Adrenal gland (tissue), 9 donors: ENCODE measurements at regions not wholly inside any gene's neighbourhood (a gene's known extent, or its start where the extent isn't known, plus 50 kb on each side); places are given as distances from the start of the nearest gene placed in this dataset.

ENCODE experiments used
- DNase-seq, 7 donors: peaks; one replicate each; pipeline ENCODE4 v3.0.0-alpha.2; 2019 to 2020
- H3K27ac ChIP-seq, 5 donors: fragments of 200-600 bp; sonication (generic) in 4 of 5; 1 replicate in 3 of 5; 2 replicates in 2 of 5; pipeline versions ENCODE4 v1.5.1 to v1.8.0; 2016 to 2020; ENCODE audit warnings: mild to moderate bottlenecking in 1 of 5
- H3K27me3 ChIP-seq: fragments of 200-600 bp; 2 replicates; pipeline ENCODE4 v1.8.0; 2021
- H3K36me3 ChIP-seq, 2 donors: fragments of 200-600 bp; replicated peaks in 1 of 2; 1 replicate in 1 of 2; 2 replicates in 1 of 2; pipeline versions ENCODE4 v1.5.1 to v1.8.0; 2018 to 2022
- H3K4me1 ChIP-seq, 2 donors: fragments of 200-600 bp; replicated peaks in 1 of 2; 1 replicate in 1 of 2; 2 replicates in 1 of 2; pipeline versions ENCODE4 v1.5.1 to v1.8.0; 2018 to 2021
- H3K4me3 ChIP-seq, 4 donors: fragments of 200-600 bp; sonication (generic) in 3 of 4; one replicate each; pipeline ENCODE4 v1.5.1; 2016 to 2018
- H3K9me3 ChIP-seq, 3 donors: fragments of 200-600 bp; sonication (generic) in 1 of 3; replicated peaks in 1 of 3; 1 replicate in 2 of 3; 2 replicates in 1 of 3; pipeline versions ENCODE4 v1.5.1 to v1.8.0; 2016 to 2021
- POLR2A ChIP-seq, 2 donors: fragments of 450-650 bp; IDR thresholded peaks; one replicate each; pipeline ENCODE4 v1.6.1; 2017; ENCODE audit warnings: antibody characterized with exemption in 2 of 2, mild to moderate bottlenecking in 2 of 2, moderate library complexity in 1 of 2
- WGBS, 4 donors: extraction: QIAGEN DNeasy Blood & Tissue Kit in 2 of 4; methylation state at CpG; one replicate each; pipeline versions ENCODE4 v1.1.5 to v1.1.7; 2013 to 2017; 5-methylcytosine and 5-hydroxymethylcytosine counted together
- intact Hi-C, 2 donors: fragments of 100-400 bp; cut with DNase I; formaldehyde crosslinking; loops; one replicate each; pipeline versions ENCODE4 v1.14.1 to v1.15.0; 2022 to 2023
- TF ChIP-seq, protein P1 (sequence below), 6 experiments: fragments of 450-650 bp in 4 of 6; fragments of 200-600 bp in 2 of 6; sonication (generic) in 1 of 6; IDR thresholded peaks; 1 replicate in 5 of 6; 2 replicates in 1 of 6; pipeline versions ENCODE4 v1.5.1 to v1.8.0; 2016 to 2021; ENCODE audit warnings: antibody characterized with exemption in 6 of 6, mild to moderate bottlenecking in 2 of 6, moderate library complexity in 1 of 6
- donor health status: healthy with polysubstance abuse.
- donor health status: Bipolar disorder and iron deficiency.
- donor health status: DM: yes; HTN: yes; CAD: no.
- donor health status: DM: no; HTN: no; CAD: no.
- donor health status: DM: no; HTN: no; CAD: no.

DNA sequence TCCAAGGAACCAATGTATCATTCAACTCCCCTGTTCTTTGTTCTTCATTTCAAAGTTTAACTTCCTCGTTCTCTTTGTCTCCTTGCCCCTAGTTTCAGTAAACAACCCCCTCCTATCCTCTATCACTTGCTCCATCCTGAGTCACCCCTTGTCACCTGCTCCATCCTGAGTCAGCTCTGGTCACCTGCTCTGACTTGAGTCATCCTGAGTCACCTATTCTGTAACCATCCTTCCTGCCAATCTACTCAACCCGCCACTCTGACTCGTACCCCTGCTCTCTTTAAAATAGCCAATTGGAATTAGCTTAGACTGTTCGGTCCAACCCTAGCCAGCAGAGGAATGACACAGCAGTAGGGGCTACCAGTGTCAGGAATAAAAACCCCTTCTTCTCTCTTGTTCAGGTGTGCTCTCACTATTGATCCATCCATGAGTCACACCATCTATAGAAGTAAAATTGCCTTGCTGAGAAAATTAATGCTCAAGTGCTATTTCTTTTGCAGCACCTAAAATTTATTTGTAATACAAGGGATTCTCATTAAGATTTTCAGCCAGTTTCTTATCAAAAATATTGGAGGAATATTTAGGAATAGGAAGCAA, 326.8 kb downstream of the AKAIN1 start:
- Histone ChIP-seq H3K4me1 (no peaks in the 10 kb centered on the region), H3K27ac (no peak overlapping the region), H3K9me3 (no peaks in the 10 kb centered on the region), H3K4me3 (no peak overlapping the region), H3K27me3 (no peaks in the 10 kb centered on the region), H3K36me3 (no peaks in the 10 kb centered on the region)
- intact Hi-C loops: no loop called here
- DNase-seq: no peak
- 68 to 83% (median 74%) methylated on average over 4 of the region's 4 CpGs for WGBS, 4 donors
- TF ChIP-seq, protein P1, sequence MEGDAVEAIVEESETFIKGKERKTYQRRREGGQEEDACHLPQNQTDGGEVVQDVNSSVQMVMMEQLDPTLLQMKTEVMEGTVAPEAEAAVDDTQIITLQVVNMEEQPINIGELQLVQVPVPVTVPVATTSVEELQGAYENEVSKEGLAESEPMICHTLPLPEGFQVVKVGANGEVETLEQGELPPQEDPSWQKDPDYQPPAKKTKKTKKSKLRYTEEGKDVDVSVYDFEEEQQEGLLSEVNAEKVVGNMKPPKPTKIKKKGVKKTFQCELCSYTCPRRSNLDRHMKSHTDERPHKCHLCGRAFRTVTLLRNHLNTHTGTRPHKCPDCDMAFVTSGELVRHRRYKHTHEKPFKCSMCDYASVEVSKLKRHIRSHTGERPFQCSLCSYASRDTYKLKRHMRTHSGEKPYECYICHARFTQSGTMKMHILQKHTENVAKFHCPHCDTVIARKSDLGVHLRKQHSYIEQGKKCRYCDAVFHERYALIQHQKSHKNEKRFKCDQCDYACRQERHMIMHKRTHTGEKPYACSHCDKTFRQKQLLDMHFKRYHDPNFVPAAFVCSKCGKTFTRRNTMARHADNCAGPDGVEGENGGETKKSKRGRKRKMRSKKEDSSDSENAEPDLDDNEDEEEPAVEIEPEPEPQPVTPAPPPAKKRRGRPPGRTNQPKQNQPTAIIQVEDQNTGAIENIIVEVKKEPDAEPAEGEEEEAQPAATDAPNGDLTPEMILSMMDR (IDR thresholded peaks at IDR 0.05): no peak
- no peak for TF ChIP-seq POLR2A (IDR thresholded peaks at IDR 0.05)

DNA sequence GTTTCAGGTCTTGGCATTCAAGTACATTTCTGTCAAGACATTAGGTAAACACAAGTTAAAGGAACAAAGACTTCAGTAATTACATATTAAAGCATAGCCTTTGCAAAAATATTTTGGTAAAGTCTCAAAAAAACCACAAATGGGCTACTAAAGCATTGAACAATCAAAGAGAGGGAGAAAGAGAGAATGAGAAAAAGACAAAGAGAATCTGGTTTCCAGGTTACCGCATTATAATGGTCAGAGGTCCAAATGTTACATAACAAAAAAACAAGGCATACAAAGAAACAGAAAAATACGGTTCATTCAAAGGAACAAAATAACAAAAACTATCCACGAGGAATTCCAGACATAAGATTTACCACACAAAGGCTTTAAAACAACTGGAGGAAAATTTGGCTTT, 327.9 kb downstream of the AKAIN1 start:
- TF ChIP-seq POLR2A (IDR thresholded peaks at IDR 0.05): no peak
- TF ChIP-seq, protein P1 (IDR thresholded peaks at IDR 0.05): no peak
- H3K36me3 ChIP-seq: no peaks in the 10 kb centered on the region
- no peaks in the 10 kb centered on the region for H3K27me3 ChIP-seq
- H3K27ac ChIP-seq: no peak overlapping the region
- intact Hi-C loops: no loop called here
- H3K4me1 ChIP-seq: no peaks in the 10 kb centered on the region
- no peak for DNase-seq
- no peak overlapping the region for H3K4me3 ChIP-seq
- WGBS, 4 donors: 65 to 84% (median 73%) methylated on average over 3 of the region's 3 CpGs
- no peaks in the 10 kb centered on the region for H3K9me3 ChIP-seq

DNA sequence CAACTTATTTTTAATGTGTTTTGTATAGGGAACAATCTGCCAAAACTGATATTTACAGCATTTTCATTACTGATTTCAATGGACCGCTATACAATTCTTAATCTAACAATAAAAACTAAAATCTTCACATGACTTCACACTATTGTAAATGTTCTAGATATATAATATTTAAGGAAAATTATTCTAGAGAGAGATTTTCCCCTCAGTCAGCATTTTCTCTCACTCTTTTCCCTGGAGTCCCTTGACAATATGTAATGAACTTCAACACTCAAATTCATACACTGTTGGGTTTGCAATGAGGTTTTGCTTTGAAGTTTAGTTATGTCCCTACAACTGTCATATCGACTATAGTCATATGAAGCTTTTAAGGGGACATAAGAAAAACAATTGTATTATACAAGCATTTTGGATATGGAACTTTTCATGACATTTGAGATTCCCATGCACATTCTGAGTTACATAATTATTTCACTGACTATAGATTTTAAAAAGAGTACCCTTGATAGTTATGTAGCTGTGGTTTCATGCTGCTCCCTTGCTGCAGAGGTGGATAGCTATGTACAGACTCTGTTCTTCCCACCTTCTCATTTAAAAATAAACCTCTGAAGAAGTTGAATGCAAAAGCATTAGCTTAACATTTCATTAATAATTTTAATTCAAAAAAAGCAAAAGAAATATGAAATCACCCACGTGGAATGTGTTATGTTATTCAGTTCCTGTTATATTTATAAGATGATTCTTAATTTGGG, 338.5 kb downstream of the AKAIN1 start:
- Histone ChIP-seq H3K36me3 (no peaks in the 10 kb centered on the region), H3K9me3 (no peaks in the 10 kb centered on the region), H3K4me3 (no peak overlapping the region), H3K27ac (no peak overlapping the region), H3K4me1 (no peaks in the 10 kb centered on the region), H3K27me3 (no peaks in the 10 kb centered on the region)
- TF ChIP-seq POLR2A (IDR thresholded peaks at IDR 0.05): no peak
- TF ChIP-seq, protein P1 (IDR thresholded peaks at IDR 0.05): no peak
- DNase-seq: no peak
- WGBS, 4 donors: 61 to 70% (median 64%) methylated on average over 3 of the region's 3 CpGs
- intact Hi-C loops: no loop called here

DNA sequence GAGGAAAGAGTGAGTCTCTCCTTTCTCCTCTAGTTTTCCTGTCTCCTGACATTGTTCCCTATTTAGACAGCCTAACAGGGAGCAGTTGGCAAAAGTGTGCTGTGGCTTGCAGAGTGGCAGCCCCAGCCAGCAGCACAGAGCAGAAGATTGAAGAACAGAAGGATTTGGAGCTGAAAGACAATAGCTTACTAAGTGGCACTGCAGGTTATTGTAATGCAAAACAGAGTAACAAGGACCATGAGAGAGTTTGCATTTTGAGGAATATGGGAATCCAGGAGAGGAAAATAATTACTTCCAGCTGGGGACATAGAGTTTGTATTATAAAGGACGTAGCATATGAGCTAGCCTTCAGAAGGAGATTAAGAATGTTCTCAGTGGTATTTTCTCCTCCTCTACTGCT, 342.4 kb downstream of the AKAIN1 start:
- Histone ChIP-seq H3K4me3 (no peak overlapping the region), H3K27me3 (no peaks in the 10 kb centered on the region), H3K36me3 (no peaks in the 10 kb centered on the region), H3K9me3 (no peaks in the 10 kb centered on the region), H3K27ac (no peak overlapping the region), H3K4me1 (no peaks in the 10 kb centered on the region)
- TF ChIP-seq, protein P1 (IDR thresholded peaks at IDR 0.05): no peak
- no peak for TF ChIP-seq POLR2A (IDR thresholded peaks at IDR 0.05)
- no peak for DNase-seq
- 51 to 67% (median 58%) methylated on average over 1 of the region's 1 CpG for WGBS, 4 donors
- intact Hi-C loops: no loop called here
